ENCODE measurements at regions not wholly inside any gene's neighbourhood (a gene's known extent, or its start where the extent isn't known, plus 50 kb on each side); places are given as distances from the start of the nearest gene placed in this dataset.

- TF ChIP-seq SIN3A (IDR thresholded peaks at IDR 0.05; ENCODE audit: low read depth) (no peak), ELF1 (IDR thresholded peaks at IDR 0.05; ENCODE audit: borderline replicate concordance, low read depth) (no peak), JUND (IDR thresholded peaks at IDR 0.05) (no peak)
- Histone ChIP-seq H3K4me2 (ENCODE audit: low read length) (no peak overlapping the region), H3K4me1 (ENCODE audit: control insufficient read depth in 1 of 2, insufficient read depth in 2 of 2, low read length in 2 of 2) (no peaks in the 10 kb centered on the region), H3K79me2 (ENCODE audit: insufficient read depth, low read length) (no peaks in the 10 kb centered on the region), H3K36me3 (ENCODE audit: control insufficient read depth in 1 of 2, insufficient read depth in 2 of 2, low read length in 2 of 2) (no peaks in the 10 kb centered on the region), H4K20me1 (ENCODE audit: insufficient read depth) (no peaks in the 10 kb centered on the region), H3K9me2 (ENCODE audit: insufficient read depth) (no peaks in the 10 kb centered on the region), H3K27me3 (ENCODE audit: insufficient read depth, low read length) (no peaks in the 10 kb centered on the region), H3K27ac (ENCODE audit: low read depth, low read length) (no peak overlapping the region), H3K9ac (ENCODE audit: low read length) (no peak overlapping the region), H3K9me3 (ENCODE audit: control insufficient read depth in 1 of 2, insufficient read depth in 1 of 2, low read depth in 1 of 2, low read length in 2 of 2) (no peaks in the 10 kb centered on the region), H3K4me3 (replicated peaks in 1 of 2; ENCODE audit: low read depth in 1 of 2, low read length in 2 of 2) (no peak overlapping the region), H2AFZ (ENCODE audit: low read depth, low read length, poor library complexity, severe bottlenecking) (no peak overlapping the region)
- CTCF ChIA-PET = no interaction called here
- intact Hi-C loops (cut with micrococcal nuclease) = no loop called here
- RAD21 ChIA-PET (ENCODE audit: low non-redundant PET in 1 of 2, low total read pairs in 2 of 2, uncharacterized antibody in 2 of 2, unreplicated experiment in 2 of 2) = no interaction called here
- POLR2A ChIA-PET = no interaction called here
- no peak for DNase-seq (ENCODE audit: low read depth, low spot score)
- BruUV-seq (replicated peaks) = no TSS peak
- ATAC-seq = no peak
Measured at GRCh38 chr15:91400481-91400880, 300.4 kb downstream of the SV2B start.

GRCh38 chr15:91407269-91407889 is 307.3 kb downstream of the SV2B start:
- no peak for DNase-seq (ENCODE audit: low read depth, low spot score)
- no peak overlapping the region for H2AFZ ChIP-seq (ENCODE audit: low read depth, low read length, poor library complexity, severe bottlenecking)

More at GRCh38 chr15:91407269-91407889, 307.3 kb downstream of the SV2B start:
- 0 out of 2 replicates have a peak, but pooled peaks cover 3% of the 10 kb centered on the region for H3K27me3 ChIP-seq (ENCODE audit: insufficient read depth, low read length)
- H3K9me3 ChIP-seq (ENCODE audit: control insufficient read depth in 1 of 2, insufficient read depth in 1 of 2, low read depth in 1 of 2, low read length in 2 of 2) = no peaks in the 10 kb centered on the region
- no peak overlapping the region for H3K9ac ChIP-seq (ENCODE audit: low read length)
- no TSS peak for BruUV-seq (replicated peaks)
- intact Hi-C loops (cut with micrococcal nuclease) = no loop called here
- H3K4me2 ChIP-seq (ENCODE audit: low read length) = no peak overlapping the region
- H3K4me3 ChIP-seq (replicated peaks in 1 of 2; ENCODE audit: low read depth in 1 of 2, low read length in 2 of 2) = no peak overlapping the region
- CTCF ChIA-PET = no interaction called here
- no peaks in the 10 kb centered on the region for H4K20me1 ChIP-seq (ENCODE audit: insufficient read depth)
- H3K79me2 ChIP-seq (ENCODE audit: insufficient read depth, low read length) = no peaks in the 10 kb centered on the region
- H3K36me3 ChIP-seq (ENCODE audit: control insufficient read depth in 1 of 2, insufficient read depth in 2 of 2, low read length in 2 of 2) = no peaks in the 10 kb centered on the region
- H3K9me2 ChIP-seq (ENCODE audit: insufficient read depth) = no peaks in the 10 kb centered on the region
- no peak for TF ChIP-seq SP1 (IDR thresholded peaks at IDR 0.05; ENCODE audit: low read depth)
- TF ChIP-seq SRF (IDR thresholded peaks at IDR 0.05; ENCODE audit: low read depth) = no peak
- no peak for TF ChIP-seq CEBPB (IDR thresholded peaks at IDR 0.05; ENCODE audit: low read depth)
- no peak for TF ChIP-seq FOSL1 (IDR thresholded peaks at IDR 0.05; ENCODE audit: low read depth)
- no peak for TF ChIP-seq ELF1 (IDR thresholded peaks at IDR 0.05; ENCODE audit: borderline replicate concordance, low read depth)
- TF ChIP-seq JUND (IDR thresholded peaks at IDR 0.05) = no peak
- no peak for TF ChIP-seq ZNF274 (IDR thresholded peaks at IDR 0.05; ENCODE audit: low read depth, low read length)
- TF ChIP-seq POLR2A (IDR thresholded peaks at IDR 0.05; ENCODE audit: borderline replicate concordance, extremely low read depth, insufficient read depth, insufficient read length) = no peak
- TF ChIP-seq EZH2 (IDR thresholded peaks at IDR 0.05) = no peak
- TF ChIP-seq CBX3 (IDR thresholded peaks at IDR 0.05; ENCODE audit: low read depth) = no peak
- TF ChIP-seq YY1 (IDR thresholded peaks at IDR 0.05; ENCODE audit: extremely low read depth, insufficient replicate concordance, low read depth, low read length) = no peak
- no peak for TF ChIP-seq EGR1 (IDR thresholded peaks at IDR 0.05; ENCODE audit: low read depth)
- H3K27ac ChIP-seq (ENCODE audit: low read depth, low read length) = no peak overlapping the region
- POLR2A ChIA-PET = no interaction called here
- ATAC-seq = peak; percentile 57; the same call in 1 of the 2 replicates
- H3K4me1 ChIP-seq (ENCODE audit: control insufficient read depth in 1 of 2, insufficient read depth in 2 of 2, low read length in 2 of 2) = peaks cover 0 to 5% of the 10 kb centered on the region in 2 experiments; a peak in 1 of 4 replicates
- RAD21 ChIA-PET (ENCODE audit: low non-redundant PET in 1 of 2, low total read pairs in 2 of 2, uncharacterized antibody in 2 of 2, unreplicated experiment in 2 of 2) = no interaction called here

Measured in HCT116 (cell line).